PFSK-1 (cell line): ENCODE measurements at regions not wholly inside any gene's neighbourhood (a gene's known extent, or its start where the extent isn't known, plus 50 kb on each side); places are given as distances from the start of the nearest gene placed in this dataset.

Experiments used
- FOXP2 ChIP-seq: optimal IDR thresholded peaks from 2 replicates; pipeline ENCODE3; 2011; ENCODE audit warnings: borderline replicate concordance, control low read depth, inconsistent platforms; ENCODE audit not compliant: insufficient read depth; ENCODE audit errors: extremely low read length, extremely low read depth
- POLR2AphosphoS5 ChIP-seq: IDR thresholded peaks from 2 replicates; pipeline ENCODE4 v1.6.1; 2012; ENCODE audit warnings: low read depth, mild to moderate bottlenecking, control low read depth, low read length, moderate library complexity
- SIN3A ChIP-seq: IDR thresholded peaks from 2 replicates; pipeline ENCODE4 v1.6.1; 2012; ENCODE audit warnings: mild to moderate bottlenecking, low read length, moderate library complexity, borderline replicate concordance; ENCODE audit not compliant: insufficient read depth
- TAF1 ChIP-seq: IDR thresholded peaks from 2 replicates; pipeline ENCODE4 v1.6.1; 2012; ENCODE audit warnings: low read length, control low read depth, borderline replicate concordance; ENCODE audit not compliant: insufficient read depth
- TF ChIP-seq, protein P1 (sequence below), 2 experiments: IDR thresholded peaks; 2 replicates each; pipeline versions ENCODE4 v1.6.1 to v1.8.0; 2011 to 2012; ENCODE audit warnings: low read depth in 2 of 2, low read length in 2 of 2, control low read depth in 1 of 2, inconsistent platforms in 1 of 2, mild to moderate bottlenecking in 1 of 2, moderate library complexity in 1 of 2; ENCODE audit not compliant: insufficient read depth in 1 of 2

DNA sequence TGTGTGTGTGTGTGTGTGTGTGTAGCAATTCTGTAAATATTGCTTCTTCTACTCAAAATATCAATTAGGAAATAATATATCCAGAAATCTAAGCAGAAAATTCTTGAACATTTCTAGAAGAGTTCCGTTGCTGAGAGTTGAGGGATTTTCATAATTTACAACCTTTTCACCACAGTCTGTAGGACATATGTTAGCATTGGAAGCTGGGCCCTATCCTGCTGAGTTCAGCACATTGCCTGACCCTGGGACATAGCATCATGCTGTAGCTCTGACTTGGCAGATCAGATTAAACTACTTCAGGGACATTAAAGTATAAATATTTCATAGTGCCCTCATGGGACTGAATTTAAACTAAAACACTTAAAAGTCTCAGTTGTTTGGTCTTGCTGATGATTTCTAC is 129.2 kb upstream of the KCNH7 start:
- TF ChIP-seq TAF1, result no peak
- TF ChIP-seq FOXP2, result no peak
- TF ChIP-seq POLR2AphosphoS5, result no peak
- TF ChIP-seq SIN3A, result no peak
- TF ChIP-seq, protein P1, sequence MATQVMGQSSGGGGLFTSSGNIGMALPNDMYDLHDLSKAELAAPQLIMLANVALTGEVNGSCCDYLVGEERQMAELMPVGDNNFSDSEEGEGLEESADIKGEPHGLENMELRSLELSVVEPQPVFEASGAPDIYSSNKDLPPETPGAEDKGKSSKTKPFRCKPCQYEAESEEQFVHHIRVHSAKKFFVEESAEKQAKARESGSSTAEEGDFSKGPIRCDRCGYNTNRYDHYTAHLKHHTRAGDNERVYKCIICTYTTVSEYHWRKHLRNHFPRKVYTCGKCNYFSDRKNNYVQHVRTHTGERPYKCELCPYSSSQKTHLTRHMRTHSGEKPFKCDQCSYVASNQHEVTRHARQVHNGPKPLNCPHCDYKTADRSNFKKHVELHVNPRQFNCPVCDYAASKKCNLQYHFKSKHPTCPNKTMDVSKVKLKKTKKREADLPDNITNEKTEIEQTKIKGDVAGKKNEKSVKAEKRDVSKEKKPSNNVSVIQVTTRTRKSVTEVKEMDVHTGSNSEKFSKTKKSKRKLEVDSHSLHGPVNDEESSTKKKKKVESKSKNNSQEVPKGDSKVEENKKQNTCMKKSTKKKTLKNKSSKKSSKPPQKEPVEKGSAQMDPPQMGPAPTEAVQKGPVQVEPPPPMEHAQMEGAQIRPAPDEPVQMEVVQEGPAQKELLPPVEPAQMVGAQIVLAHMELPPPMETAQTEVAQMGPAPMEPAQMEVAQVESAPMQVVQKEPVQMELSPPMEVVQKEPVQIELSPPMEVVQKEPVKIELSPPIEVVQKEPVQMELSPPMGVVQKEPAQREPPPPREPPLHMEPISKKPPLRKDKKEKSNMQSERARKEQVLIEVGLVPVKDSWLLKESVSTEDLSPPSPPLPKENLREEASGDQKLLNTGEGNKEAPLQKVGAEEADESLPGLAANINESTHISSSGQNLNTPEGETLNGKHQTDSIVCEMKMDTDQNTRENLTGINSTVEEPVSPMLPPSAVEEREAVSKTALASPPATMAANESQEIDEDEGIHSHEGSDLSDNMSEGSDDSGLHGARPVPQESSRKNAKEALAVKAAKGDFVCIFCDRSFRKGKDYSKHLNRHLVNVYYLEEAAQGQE (IDR thresholded peaks at IDR 0.05; ENCODE audit: insufficient read depth in 1 of 2, low read depth in 2 of 2, low read length in 2 of 2), result no peak

DNA sequence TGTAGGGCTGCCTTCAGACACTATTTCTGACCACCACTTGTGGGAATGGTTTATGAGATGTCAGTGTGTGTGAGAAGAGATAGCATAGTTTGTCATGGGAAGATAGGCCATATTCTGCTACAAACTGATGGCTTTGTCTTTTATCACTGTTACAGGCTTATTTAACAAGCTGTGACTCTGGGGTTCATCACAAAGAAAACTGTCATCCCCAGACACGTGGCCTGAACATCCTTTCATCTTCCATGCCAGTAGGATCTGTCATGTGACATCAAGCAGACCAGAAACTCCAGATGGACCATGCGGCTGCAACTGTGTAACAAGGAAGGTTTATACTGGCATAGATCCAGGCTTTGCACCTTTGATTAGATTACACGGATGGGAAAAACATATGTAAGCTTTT is 128.6 kb upstream of the KCNH7 start:
- no peak for TF ChIP-seq FOXP2
- TF ChIP-seq, protein P1 (IDR thresholded peaks at IDR 0.05; ENCODE audit: insufficient read depth in 1 of 2, low read depth in 2 of 2, low read length in 2 of 2), result no peak
- no peak for TF ChIP-seq POLR2AphosphoS5
- TF ChIP-seq TAF1, result no peak
- no peak for TF ChIP-seq SIN3A

DNA sequence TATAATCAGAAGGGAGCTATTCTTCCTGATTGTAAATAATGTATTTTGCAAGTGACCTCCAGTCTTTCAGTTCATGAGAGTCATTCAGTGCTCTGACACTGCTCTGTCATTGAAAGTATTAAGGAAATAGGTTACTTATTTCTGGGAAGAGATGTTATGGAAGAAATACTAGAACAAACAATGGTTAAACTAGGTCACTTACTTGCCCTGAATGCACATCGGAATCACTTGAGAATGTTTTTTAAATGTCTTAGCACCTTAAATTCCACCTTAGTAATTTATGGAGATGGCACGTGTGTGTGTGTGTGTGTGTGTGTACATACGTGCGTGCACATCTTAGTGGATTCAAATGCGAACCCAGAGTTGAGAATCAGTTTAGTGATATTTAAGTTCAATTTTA is 126.6 kb upstream of the KCNH7 start:
- no peak for TF ChIP-seq FOXP2
- TF ChIP-seq, protein P1 (IDR thresholded peaks at IDR 0.05; ENCODE audit: insufficient read depth in 1 of 2, low read depth in 2 of 2, low read length in 2 of 2), result no peak
- TF ChIP-seq SIN3A, result no peak
- TF ChIP-seq TAF1, result no peak
- TF ChIP-seq POLR2AphosphoS5, result no peak

DNA sequence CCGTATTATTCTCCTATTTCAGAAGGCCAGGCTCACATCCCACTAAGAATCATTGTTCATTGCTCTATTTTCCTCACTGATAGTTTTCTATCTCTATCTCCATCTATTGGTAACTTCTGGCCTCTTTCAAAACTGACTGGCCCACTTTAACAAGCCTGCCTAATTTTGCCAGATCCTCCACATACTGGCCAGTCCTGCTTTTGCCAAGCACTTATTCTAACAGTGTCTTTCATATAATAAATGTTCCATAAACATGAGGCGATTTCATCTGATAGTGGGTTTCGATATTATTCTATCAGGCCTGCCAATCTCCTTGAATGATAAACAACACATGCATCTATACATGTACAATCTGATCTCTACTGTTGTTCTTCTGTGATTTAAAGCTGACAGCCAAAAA is 125.9 kb upstream of the KCNH7 start:
- TF ChIP-seq TAF1, result no peak
- TF ChIP-seq, protein P1 (IDR thresholded peaks at IDR 0.05; ENCODE audit: insufficient read depth in 1 of 2, low read depth in 2 of 2, low read length in 2 of 2), result no peak
- TF ChIP-seq POLR2AphosphoS5, result no peak
- TF ChIP-seq SIN3A, result no peak
- no peak for TF ChIP-seq FOXP2

DNA sequence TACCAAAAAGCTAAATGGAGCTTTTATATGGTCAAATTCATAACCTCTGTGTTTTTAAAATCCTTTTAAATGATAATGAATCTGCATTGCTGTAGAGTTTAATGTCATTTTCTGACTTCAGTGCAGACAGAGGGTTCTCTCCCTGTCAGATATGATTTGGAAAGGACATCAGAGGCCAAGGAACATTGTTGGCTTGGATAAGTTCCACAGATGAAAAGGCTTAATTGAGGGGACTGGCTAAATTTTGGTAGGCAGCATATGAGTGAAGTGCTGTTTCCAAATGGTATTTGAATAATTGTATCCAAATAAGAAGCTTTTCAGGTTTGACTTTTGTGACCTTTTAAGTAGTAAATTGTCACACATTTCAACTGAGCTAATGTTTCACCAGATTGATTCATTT is 124.6 kb upstream of the KCNH7 start:
- TF ChIP-seq SIN3A (no peak), FOXP2 (no peak), TAF1 (no peak), POLR2AphosphoS5 (no peak)
- TF ChIP-seq, protein P1 (IDR thresholded peaks at IDR 0.05; ENCODE audit: insufficient read depth in 1 of 2, low read depth in 2 of 2, low read length in 2 of 2), result no peak
